NCI-H1694 treated with DMSO at 0.1 percent for 48 hours (cell line): ENCODE measurements at regions not wholly inside any gene's neighbourhood (a gene's known extent, or its start where the extent isn't known, plus 50 kb on each side); places are given as distances from the start of the nearest gene placed in this dataset.
A peak's percentile ranks its signal among the peaks of the same experiment; 100 is the strongest.

Experiments used
- DNase-seq: peaks from one replicate; lab custom pipeline; 2025; lab: John Stamatoyannopoulos, UW

GRCh38 chr10:104576611-104577010 lies 64.5 kb upstream of the SORCS3 start:
- no peak for DNase-seq

GRCh38 chr10:104577163-104577562 lies 63.9 kb upstream of the SORCS3 start:
- DNase-seq = no peak

- DNase-seq = no peak
These were observed 63.1 kb upstream of the SORCS3 start for GRCh38 chr10:104577861-104578521.

- DNase-seq = no peak
These were observed 62.4 kb upstream of the SORCS3 start for GRCh38 chr10:104578671-104579070.

DNA sequence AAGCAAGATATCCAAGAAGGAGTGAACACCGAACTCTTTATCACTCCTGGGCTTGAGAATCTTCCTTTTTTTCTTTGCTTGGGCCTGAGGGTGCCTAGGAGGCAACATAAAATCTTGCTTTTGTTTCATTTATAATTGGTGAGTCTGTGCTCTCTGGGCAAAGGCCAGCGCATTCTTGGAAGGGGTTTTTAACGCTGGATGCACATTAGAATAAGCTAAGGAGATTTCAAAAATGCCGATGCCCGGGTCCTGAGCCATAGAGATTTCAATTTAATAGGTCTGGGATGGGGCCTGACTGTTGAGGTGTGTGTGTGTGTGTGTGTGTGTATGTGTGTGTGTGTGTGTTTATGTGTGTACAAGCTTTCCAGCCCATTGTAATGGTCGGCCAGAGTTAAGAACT lies 62.0 kb upstream of the SORCS3 start:
- DNase-seq = no peak

DNA sequence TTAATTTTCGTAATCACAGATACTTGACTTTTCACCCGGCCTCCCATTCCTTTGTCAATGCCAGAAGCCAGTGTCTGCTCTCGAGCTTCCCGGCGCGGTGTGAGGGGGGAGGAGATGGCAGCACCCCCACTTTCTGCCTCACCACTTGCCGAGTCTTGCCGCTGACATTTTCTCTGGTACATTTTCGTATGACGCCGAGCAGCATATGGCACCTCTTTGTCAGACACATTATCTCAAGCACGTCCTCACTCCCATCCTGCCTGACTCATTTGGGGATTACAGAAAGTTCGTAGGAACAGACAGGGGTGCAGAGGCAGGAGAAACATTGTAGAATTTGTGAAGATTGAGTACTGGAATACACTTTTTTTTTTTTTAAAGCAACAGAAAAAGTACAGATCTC lies 60.8 kb upstream of the SORCS3 start:
- no peak for DNase-seq

DNA sequence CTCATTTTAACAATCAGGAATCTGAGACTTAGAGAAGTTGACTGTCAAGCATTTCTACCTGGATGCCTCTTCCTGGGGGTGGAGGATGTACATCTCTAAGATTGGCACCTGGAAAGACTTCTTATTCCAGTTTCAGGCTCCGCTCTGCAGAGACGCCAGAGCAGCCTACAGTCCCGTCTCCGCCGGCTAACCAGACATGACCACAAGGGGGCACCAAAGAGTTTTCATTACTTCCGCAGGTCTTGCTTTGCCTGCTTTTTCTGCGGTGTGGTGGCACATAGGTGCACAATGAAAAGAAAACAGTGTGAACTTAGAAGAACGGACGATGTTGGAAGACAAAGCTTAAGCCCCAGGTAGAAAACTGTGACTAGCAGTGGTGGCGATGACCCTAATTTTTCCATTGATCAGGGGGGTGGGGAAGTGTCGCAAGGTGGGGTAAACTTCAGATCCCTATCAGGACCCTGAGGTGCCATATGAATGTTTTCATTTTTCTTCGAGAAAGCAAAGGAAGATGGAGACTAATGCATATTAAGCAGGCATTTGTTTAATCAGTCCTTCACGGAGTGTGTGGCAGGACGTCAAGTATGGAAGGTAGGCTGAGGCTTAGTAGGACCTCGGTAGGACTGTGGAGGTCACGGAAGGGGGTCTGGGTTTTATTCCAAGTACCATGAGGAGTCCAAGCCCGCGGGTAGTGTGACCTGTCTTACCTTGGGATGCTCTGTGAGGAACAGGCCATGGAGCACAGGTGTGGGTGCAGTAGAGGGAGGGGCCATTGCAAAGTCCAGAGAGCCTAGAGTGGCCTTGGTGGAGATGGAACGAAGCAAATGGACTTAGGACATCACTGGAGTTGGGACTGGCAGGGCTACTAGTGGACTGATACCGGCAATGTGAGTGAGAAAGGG lies 60.1 kb upstream of the SORCS3 start:
- peak; percentile 34 for DNase-seq

DNA sequence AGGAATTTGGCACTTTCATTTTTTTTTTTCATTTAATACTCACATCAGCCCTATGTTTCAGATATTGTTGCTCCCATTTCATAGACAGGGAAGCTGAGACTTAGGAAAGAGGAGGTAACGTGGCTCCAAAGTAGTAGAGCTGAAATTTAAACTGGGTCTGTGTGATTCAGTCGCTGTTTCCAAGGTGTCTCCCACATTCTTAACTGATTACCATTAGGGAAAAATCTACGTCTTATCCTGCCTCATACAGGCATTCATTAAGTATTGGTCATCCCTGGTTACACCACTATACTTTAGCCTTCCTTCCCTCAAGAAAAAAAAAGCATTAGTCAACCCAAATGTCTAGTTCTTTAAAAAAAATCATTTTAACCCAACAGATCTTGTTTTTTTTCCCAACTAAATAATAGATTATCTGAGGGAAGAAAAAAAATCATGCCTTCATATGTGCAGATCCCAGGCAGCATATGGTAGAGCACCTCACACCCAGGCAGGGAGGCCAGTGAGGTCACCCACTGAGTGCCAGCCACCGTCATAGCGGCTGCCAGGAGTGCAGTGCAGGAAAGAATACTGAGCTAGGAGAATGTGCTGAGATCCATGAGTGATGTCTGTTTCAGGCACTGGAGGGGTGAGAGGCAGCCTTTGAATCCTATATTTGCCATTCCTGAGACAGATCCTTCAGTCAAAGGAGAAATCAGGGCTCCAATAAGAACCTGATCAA lies 59.0 kb upstream of the SORCS3 start:
- DNase-seq = no peak

GRCh38 chr10:104582602-104582951 lies 58.5 kb upstream of the SORCS3 start:
- DNase-seq = no peak

- DNase-seq = no peak
These were observed 58.1 kb upstream of the SORCS3 start for GRCh38 chr10:104582966-104583365.

DNA sequence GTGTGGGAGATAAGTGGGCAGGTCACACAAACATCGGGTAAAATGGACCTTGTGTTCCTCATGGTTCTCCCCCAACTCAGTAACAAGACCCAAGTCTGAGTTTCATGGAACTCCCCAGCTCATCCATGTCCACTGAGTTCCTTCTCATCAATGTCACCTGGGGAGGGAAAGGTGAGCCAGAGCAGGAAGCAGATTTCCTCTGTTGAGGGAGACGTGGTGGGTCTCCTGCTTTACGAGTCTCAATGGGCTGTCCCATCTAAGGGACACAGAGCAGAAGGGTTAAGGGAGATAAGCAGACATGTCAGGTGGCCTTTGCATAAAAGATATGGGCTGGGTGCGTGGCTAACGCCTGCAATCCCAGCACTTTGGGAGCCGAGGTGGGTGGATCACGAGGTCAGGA lies 56.5 kb upstream of the SORCS3 start:
- DNase-seq = no peak

DNA sequence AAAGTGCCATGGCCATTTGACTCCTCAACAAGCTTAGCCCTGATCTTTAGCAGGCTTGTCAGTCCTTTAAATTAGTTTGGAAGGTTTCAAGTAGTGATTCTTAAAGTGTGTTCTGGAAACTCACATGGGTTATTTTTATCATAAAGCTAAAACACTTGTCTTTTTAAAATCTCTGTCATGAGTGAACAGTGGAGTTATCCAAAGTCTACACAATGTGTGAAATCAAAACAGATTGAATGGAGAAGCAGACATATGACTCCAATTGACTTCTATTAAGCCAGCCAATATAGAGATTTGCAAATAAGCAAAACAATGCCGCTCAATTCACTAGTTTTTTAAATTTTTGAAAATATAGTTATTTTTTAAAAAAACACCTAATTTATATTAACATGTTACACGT lies 53.3 kb upstream of the SORCS3 start:
- DNase-seq = no peak

- no peak for DNase-seq
These were observed 51.7 kb upstream of the SORCS3 start for GRCh38 chr10:104589431-104589830.

DNA sequence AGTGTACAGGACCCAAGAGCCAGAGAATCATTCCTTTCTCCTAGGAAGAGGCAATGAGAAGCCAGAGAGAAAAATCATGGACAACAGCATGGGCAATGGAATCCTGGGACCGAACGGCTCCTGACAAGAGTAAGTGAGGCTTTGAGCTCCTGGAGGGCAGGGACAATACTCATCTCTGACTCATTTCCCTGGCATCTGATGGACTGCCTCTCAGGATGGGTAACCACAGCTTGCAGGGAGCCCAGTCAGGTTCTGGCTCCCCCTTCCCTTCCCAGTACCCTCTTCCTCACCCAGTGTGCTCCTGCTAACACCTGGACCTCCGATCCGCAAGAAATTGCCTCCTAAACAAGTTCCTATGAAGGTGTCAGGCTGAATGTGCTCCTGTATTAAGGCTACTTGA lies 51.2 kb upstream of the SORCS3 start:
- DNase-seq = no peak
